HCT116 (cell line): ENCODE measurements at regions not wholly inside any gene's neighbourhood (a gene's known extent, or its start where the extent isn't known, plus 50 kb on each side); places are given as distances from the start of the nearest gene placed in this dataset.

ENCODE experiments used
- ATAC-seq: fragments of 200-7000 bp; cut with Tn5 transposase; 2 replicates; pipeline ENCODE4 v1.9.1; 2020; ENCODE audit warnings: mild to moderate bottlenecking, moderate library complexity
- BruUV-seq: library from RNA; stranded (reverse); fragments of 400-500 nt; replicated peaks from 2 replicates; lab custom pipeline; 2021; lab: Mats Ljungman, UMichigan
- CTCF ChIA-PET: fragments of 300-600 bp; sonication (Branson Sonifier 250); formaldehyde crosslinking; loops from one replicate; lab custom pipeline; 2021; ENCODE audit warnings: antibody characterized with exemption; lab: Charles Lee
- POLR2A ChIA-PET: fragments of 300-600, 350-600 bp; sonication (Branson Sonifier 250); formaldehyde crosslinking; loops from one replicate; lab custom pipeline; 2021; ENCODE audit warnings: antibody characterized with exemption; lab: Charles Lee
- RAD21 ChIA-PET, 2 experiments: fragments of 300-600 bp; sonication (Branson Sonifier 250); formaldehyde crosslinking; loops; one replicate each; lab custom pipeline; 2023; ENCODE audit warnings: low total read pairs in 2 of 2; ENCODE audit not compliant: uncharacterized antibody in 2 of 2, unreplicated experiment in 2 of 2, low non-redundant PET in 1 of 2; lab: Charles Lee
- DNase-seq: peaks from one replicate; pipeline ENCODE4 v3.0.0-alpha.2; 2010; ENCODE audit warnings: low read depth, low spot score
- H2AFZ ChIP-seq: fragments of 200-600 bp; shearing (Covaris generic), sonication (generic); 2 replicates; pipeline ENCODE4 v1.6.1; 2017; ENCODE audit warnings: low read depth, mixed run types, mixed read lengths, antibody characterized with exemption, low read length; ENCODE audit not compliant: poor library complexity, severe bottlenecking
- H3K27ac ChIP-seq: 2 replicates; pipeline ENCODE4 v1.5.1; 2012; ENCODE audit warnings: low read depth, low read length
- H3K27me3 ChIP-seq: fragments of 200-600 bp; sonication (generic); 2 replicates; pipeline ENCODE4 v1.6.1; 2016; ENCODE audit warnings: mixed run types, low read length, mixed read lengths; ENCODE audit not compliant: insufficient read depth
- H3K36me3 ChIP-seq, 2 experiments: fragments of 200-500 bp in 1 of 2; fragments of 200-600 bp in 1 of 2; sonication (Bioruptor generic) in 1 of 2; sonication (generic) in 1 of 2; 2 replicates each; pipeline versions ENCODE4 v1.5.1 to v1.6.1; 2014 to 2016; ENCODE audit warnings: low read length in 2 of 2, inconsistent platforms in 1 of 2, mixed read lengths in 1 of 2, mixed run types in 1 of 2; ENCODE audit not compliant: insufficient read depth in 2 of 2, control insufficient read depth in 1 of 2
- H3K4me1 ChIP-seq, 2 experiments: fragments of 200-600 bp in 1 of 2; sonication (generic) in 1 of 2; 2 replicates each; pipeline versions ENCODE4 v1.5.1 to v1.6.1; 2012 to 2017; ENCODE audit warnings: low read length in 2 of 2, inconsistent platforms in 1 of 2, mild to moderate bottlenecking in 1 of 2, mixed read lengths in 1 of 2, mixed run types in 1 of 2, moderate library complexity in 1 of 2; ENCODE audit not compliant: insufficient read depth in 2 of 2, control insufficient read depth in 1 of 2
- H3K4me2 ChIP-seq: fragments of 200-600 bp; sonication (generic); 2 replicates; pipeline ENCODE4 v1.6.1; 2017; ENCODE audit warnings: mixed run types, low read length, mixed read lengths
- H3K4me3 ChIP-seq, 2 experiments: fragments of 200-600 bp in 1 of 2; sonication (generic) in 1 of 2; replicated peaks in 1 of 2; 2 replicates each; pipeline ENCODE4 v1.5.1; 2011 to 2016; ENCODE audit warnings: low read length in 2 of 2, control low read depth in 1 of 2, low read depth in 1 of 2, mild to moderate bottlenecking in 1 of 2, mixed read lengths in 1 of 2, mixed run types in 1 of 2
- H3K79me2 ChIP-seq: fragments of 200-600 bp; sonication (generic); 2 replicates; pipeline ENCODE4 v1.6.1; 2017; ENCODE audit warnings: mild to moderate bottlenecking, mixed run types, low read length, moderate library complexity, mixed read lengths; ENCODE audit not compliant: insufficient read depth
- H3K9ac ChIP-seq: fragments of 200-600 bp; sonication (generic); 2 replicates; pipeline ENCODE4 v1.6.1; 2016; ENCODE audit warnings: low read length, mixed read lengths
- H3K9me2 ChIP-seq: fragments of 200-600 bp; sonication (generic), shearing (Covaris generic); 2 replicates; pipeline ENCODE4 v1.6.1; 2017; ENCODE audit warnings: mixed run types, mild to moderate bottlenecking, moderate library complexity; ENCODE audit not compliant: insufficient read depth
- H3K9me3 ChIP-seq, 2 experiments: fragments of 200-500 bp in 1 of 2; fragments of 200-600 bp in 1 of 2; sonication (Bioruptor generic) in 1 of 2; sonication (generic) in 1 of 2; 2 replicates each; pipeline ENCODE4 v1.6.1; 2014 to 2017; ENCODE audit warnings: low read length in 2 of 2, mixed read lengths in 2 of 2, inconsistent platforms in 1 of 2, low read depth in 1 of 2, mild to moderate bottlenecking in 1 of 2, mixed run types in 1 of 2, moderate library complexity in 1 of 2; ENCODE audit not compliant: control insufficient read depth in 1 of 2, insufficient read depth in 1 of 2
- H4K20me1 ChIP-seq: fragments of 200-600 bp; sonication (generic), shearing (Covaris generic); 2 replicates; pipeline ENCODE4 v1.6.1; 2017; ENCODE audit warnings: mixed run types, mild to moderate bottlenecking, moderate library complexity; ENCODE audit not compliant: insufficient read depth
- CBX3 ChIP-seq: IDR thresholded peaks from 2 replicates; pipeline ENCODE4 v1.6.1; 2012; ENCODE audit warnings: low read depth
- CEBPB ChIP-seq: IDR thresholded peaks from 2 replicates; pipeline ENCODE4 v1.6.1; 2012; ENCODE audit warnings: low read depth
- EGR1 ChIP-seq: IDR thresholded peaks from 2 replicates; pipeline ENCODE4 v1.6.1; 2012; ENCODE audit warnings: low read depth
- EZH2 ChIP-seq: fragments of 200-600 bp; sonication (generic); IDR thresholded peaks from 2 replicates; pipeline ENCODE4 v1.6.1; 2017; ENCODE audit warnings: antibody characterized with exemption, mixed run types
- EZH2phosphoT487 ChIP-seq: fragments of 200-600 bp; IDR thresholded peaks from 2 replicates; pipeline ENCODE4 v1.6.1; 2018; ENCODE audit warnings: antibody characterized with exemption, borderline replicate concordance
- FOSL1 ChIP-seq: IDR thresholded peaks from 2 replicates; pipeline ENCODE4 v1.6.1; 2012; ENCODE audit warnings: low read depth
- POLR2A ChIP-seq: IDR thresholded peaks from 2 replicates; pipeline ENCODE4 v1.7.0; 2011; ENCODE audit warnings: borderline replicate concordance; ENCODE audit not compliant: insufficient read depth, insufficient read length; ENCODE audit errors: extremely low read depth
- POLR2AphosphoS5 ChIP-seq: IDR thresholded peaks from 2 replicates; pipeline ENCODE4 v1.6.1; 2011; ENCODE audit warnings: mild to moderate bottlenecking, low read depth, low read length, moderate library complexity
- SIN3A ChIP-seq: IDR thresholded peaks from 2 replicates; pipeline ENCODE4 v1.6.1; 2012; ENCODE audit warnings: low read depth
- SP1 ChIP-seq: IDR thresholded peaks from 2 replicates; pipeline ENCODE4 v1.6.1; 2012; ENCODE audit warnings: low read depth
- SRF ChIP-seq: IDR thresholded peaks from 2 replicates; pipeline ENCODE4 v1.6.1; 2012; ENCODE audit warnings: low read depth
- TCF7L2 ChIP-seq: IDR thresholded peaks from 2 replicates; pipeline ENCODE4 v1.7.0; 2011; ENCODE audit warnings: borderline replicate concordance, inconsistent platforms; ENCODE audit not compliant: insufficient read depth, insufficient read length; ENCODE audit errors: extremely low read depth
- YY1 ChIP-seq: IDR thresholded peaks from 2 replicates; pipeline ENCODE4 v1.6.1; 2011; ENCODE audit warnings: low read length, low read depth, moderate library complexity, mild to moderate bottlenecking; ENCODE audit not compliant: insufficient replicate concordance; ENCODE audit errors: extremely low read depth
- ZFX ChIP-seq: fragments of 450-650 bp; IDR thresholded peaks from 2 replicates; pipeline ENCODE4 v1.6.1; 2017
- intact Hi-C: fragments of 100-400 bp; cut with micrococcal nuclease; formaldehyde crosslinking; loops from 2 replicates; pipeline ENCODE4 v1.10.0; 2022
- TF ChIP-seq, protein P1 (sequence below): IDR thresholded peaks from 2 replicates; pipeline ENCODE4 v1.6.1; 2012
- TF ChIP-seq, protein P2 (sequence below), 3 experiments: fragments of 200-600 bp in 1 of 3; sonication (generic) in 1 of 3; IDR thresholded peaks in 2 of 3; conservative IDR thresholded peaks in 1 of 3; 2 replicates each; pipeline ENCODE4 v1.5.1; 2012 to 2017; ENCODE audit warnings: low read depth in 2 of 3, low read length in 2 of 3, antibody characterized with exemption in 1 of 3, borderline replicate concordance in 1 of 3, control low read depth in 1 of 3, mild to moderate bottlenecking in 1 of 3, mixed read lengths in 1 of 3, mixed run types in 1 of 3, moderate library complexity in 1 of 3; ENCODE audit not compliant: insufficient read depth in 1 of 3
- TF ChIP-seq, protein P3 (sequence below): IDR thresholded peaks from 2 replicates; pipeline ENCODE4 v1.6.1; 2011; ENCODE audit warnings: mild to moderate bottlenecking, low read length, moderate library complexity; ENCODE audit not compliant: insufficient replicate concordance; ENCODE audit errors: extremely low read depth
- TF ChIP-seq, protein P4 (sequence below): IDR thresholded peaks from 2 replicates; pipeline ENCODE4 v1.6.1; 2012

DNA sequence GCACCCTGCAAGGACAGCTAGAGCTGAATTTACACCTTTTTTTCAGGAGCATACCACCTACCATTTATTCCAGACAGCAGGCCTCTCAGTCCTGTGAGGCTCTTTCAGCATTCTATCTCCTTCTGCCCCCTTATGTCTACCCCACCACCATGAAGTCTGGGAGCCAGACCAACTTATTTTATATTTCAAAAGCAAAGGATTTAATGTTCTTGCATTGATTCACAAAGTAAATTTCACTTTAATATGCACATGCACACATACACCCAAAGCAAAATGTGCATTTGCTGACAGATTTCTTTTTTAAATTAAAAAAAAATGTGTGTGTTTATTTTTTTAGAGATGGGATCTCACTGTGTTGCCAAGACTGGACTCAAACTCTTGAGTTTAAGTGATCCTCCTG is 264.2 kb upstream of the LRRC3B start:
- Histone ChIP-seq H3K79me2 (no peaks in the 10 kb centered on the region), H3K27me3 (no peaks in the 10 kb centered on the region), H2AFZ (no peak overlapping the region), H3K9ac (no peak overlapping the region), H3K27ac (no peak overlapping the region), H3K36me3 (no peaks in the 10 kb centered on the region), H3K9me3 (no peaks in the 10 kb centered on the region; a peak in 2 of 4 replicates), H3K4me3 (no peak overlapping the region), H4K20me1 (no peaks in the 10 kb centered on the region), H3K4me1 (no peaks in the 10 kb centered on the region), H3K9me2 (no peaks in the 10 kb centered on the region), H3K4me2 (no peak overlapping the region)
- ChIA-PET CTCF (no interaction called here), RAD21 (no interaction called here), POLR2A (no interaction called here)
- DNase-seq (no peak), ATAC-seq (no peak)
- intact Hi-C loops: no loop called here
- no TSS peak for BruUV-seq
- TF ChIP-seq, protein P1, sequence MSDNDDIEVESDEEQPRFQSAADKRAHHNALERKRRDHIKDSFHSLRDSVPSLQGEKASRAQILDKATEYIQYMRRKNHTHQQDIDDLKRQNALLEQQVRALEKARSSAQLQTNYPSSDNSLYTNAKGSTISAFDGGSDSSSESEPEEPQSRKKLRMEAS: no peak
- no peak for TF ChIP-seq EZH2phosphoT487
- TF ChIP-seq YY1: no peak
- no peak for TF ChIP-seq TCF7L2
- no peak for TF ChIP-seq POLR2A
- TF ChIP-seq, protein P2, sequence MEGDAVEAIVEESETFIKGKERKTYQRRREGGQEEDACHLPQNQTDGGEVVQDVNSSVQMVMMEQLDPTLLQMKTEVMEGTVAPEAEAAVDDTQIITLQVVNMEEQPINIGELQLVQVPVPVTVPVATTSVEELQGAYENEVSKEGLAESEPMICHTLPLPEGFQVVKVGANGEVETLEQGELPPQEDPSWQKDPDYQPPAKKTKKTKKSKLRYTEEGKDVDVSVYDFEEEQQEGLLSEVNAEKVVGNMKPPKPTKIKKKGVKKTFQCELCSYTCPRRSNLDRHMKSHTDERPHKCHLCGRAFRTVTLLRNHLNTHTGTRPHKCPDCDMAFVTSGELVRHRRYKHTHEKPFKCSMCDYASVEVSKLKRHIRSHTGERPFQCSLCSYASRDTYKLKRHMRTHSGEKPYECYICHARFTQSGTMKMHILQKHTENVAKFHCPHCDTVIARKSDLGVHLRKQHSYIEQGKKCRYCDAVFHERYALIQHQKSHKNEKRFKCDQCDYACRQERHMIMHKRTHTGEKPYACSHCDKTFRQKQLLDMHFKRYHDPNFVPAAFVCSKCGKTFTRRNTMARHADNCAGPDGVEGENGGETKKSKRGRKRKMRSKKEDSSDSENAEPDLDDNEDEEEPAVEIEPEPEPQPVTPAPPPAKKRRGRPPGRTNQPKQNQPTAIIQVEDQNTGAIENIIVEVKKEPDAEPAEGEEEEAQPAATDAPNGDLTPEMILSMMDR (IDR thresholded peaks at IDR 0.05 in 2 of 3, conservative IDR thresholded peaks at IDR 0.05 in 1 of 3; ENCODE audit: borderline replicate concordance in 1 of 3, insufficient read depth in 1 of 3, low read depth in 2 of 3, low read length in 2 of 3): no peak
- no peak for TF ChIP-seq ZFX
- TF ChIP-seq, protein P3, sequence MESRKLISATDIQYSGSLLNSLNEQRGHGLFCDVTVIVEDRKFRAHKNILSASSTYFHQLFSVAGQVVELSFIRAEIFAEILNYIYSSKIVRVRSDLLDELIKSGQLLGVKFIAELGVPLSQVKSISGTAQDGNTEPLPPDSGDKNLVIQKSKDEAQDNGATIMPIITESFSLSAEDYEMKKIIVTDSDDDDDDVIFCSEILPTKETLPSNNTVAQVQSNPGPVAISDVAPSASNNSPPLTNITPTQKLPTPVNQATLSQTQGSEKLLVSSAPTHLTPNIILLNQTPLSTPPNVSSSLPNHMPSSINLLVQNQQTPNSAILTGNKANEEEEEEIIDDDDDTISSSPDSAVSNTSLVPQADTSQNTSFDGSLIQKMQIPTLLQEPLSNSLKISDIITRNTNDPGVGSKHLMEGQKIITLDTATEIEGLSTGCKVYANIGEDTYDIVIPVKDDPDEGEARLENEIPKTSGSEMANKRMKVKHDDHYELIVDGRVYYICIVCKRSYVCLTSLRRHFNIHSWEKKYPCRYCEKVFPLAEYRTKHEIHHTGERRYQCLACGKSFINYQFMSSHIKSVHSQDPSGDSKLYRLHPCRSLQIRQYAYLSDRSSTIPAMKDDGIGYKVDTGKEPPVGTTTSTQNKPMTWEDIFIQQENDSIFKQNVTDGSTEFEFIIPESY: no peak
- no peak for TF ChIP-seq CBX3
- no peak for TF ChIP-seq CEBPB
- no peak for TF ChIP-seq POLR2AphosphoS5
- no peak for TF ChIP-seq FOSL1
- TF ChIP-seq SRF: no peak
- TF ChIP-seq EGR1: no peak
- TF ChIP-seq EZH2: no peak
- TF ChIP-seq SIN3A: no peak
- no peak for TF ChIP-seq SP1
- TF ChIP-seq, protein P4, sequence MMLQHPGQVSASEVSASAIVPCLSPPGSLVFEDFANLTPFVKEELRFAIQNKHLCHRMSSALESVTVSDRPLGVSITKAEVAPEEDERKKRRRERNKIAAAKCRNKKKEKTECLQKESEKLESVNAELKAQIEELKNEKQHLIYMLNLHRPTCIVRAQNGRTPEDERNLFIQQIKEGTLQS: no peak
